GM12891 (cell line): ENCODE measurements at regions not wholly inside any gene's neighbourhood (a gene's known extent, or its start where the extent isn't known, plus 50 kb on each side); places are given as distances from the start of the nearest gene placed in this dataset.

Experiments used
- POLR2A ChIP-seq: IDR thresholded peaks from 2 replicates; pipeline ENCODE4 v1.6.1; 2011; ENCODE audit warnings: low read depth, low read length, control low read depth
- POLR2AphosphoS5 ChIP-seq: IDR thresholded peaks from 2 replicates; pipeline ENCODE4 v1.6.1; 2011; ENCODE audit warnings: low read depth, low read length, control low read depth
- TAF1 ChIP-seq: IDR thresholded peaks from 2 replicates; pipeline ENCODE4 v1.6.1; 2011; ENCODE audit warnings: low read depth, low read length, control low read depth

GRCh38 chr3:19029837-19030521 lies 118.3 kb upstream of the KCNH8 start:
- no peak for TF ChIP-seq POLR2AphosphoS5
- TF ChIP-seq POLR2A: no peak
- no peak for TF ChIP-seq TAF1
